ENCODE measurements at regions not wholly inside any gene's neighbourhood (a gene's known extent, or its start where the extent isn't known, plus 50 kb on each side); places are given as distances from the start of the nearest gene placed in this dataset.

DNA sequence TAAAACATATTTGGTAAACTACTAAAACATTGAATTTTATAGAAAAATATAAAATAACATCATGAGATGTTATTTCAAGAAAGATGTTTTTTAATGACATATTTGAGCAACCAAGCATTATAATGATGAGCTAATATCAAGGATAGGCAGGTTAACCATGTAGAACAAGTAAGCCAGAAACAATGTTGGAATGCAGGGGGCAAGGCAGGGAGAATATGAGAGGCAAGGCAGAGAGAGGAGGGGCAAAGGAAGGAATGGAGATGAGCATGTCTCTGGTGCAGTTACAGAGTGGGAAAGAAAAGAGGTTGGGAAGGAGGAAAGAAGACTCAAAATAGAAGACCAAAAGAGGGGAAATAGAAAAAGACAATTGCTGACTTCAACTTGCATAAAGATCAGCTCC, 390.4 kb downstream of the MCTP2 start (continued):
- TF ChIP-seq ATF7-NPFF (CRISPR knock-in tag; IDR thresholded peaks at IDR 0.05; ENCODE audit: low read depth): no peak
- no peak for TF ChIP-seq ZNF879 (CRISPR knock-in tag; IDR thresholded peaks at IDR 0.05)
- TF ChIP-seq EEA1 (CRISPR knock-in tag; IDR thresholded peaks at IDR 0.05; ENCODE audit: borderline replicate concordance): no peak

DNA sequence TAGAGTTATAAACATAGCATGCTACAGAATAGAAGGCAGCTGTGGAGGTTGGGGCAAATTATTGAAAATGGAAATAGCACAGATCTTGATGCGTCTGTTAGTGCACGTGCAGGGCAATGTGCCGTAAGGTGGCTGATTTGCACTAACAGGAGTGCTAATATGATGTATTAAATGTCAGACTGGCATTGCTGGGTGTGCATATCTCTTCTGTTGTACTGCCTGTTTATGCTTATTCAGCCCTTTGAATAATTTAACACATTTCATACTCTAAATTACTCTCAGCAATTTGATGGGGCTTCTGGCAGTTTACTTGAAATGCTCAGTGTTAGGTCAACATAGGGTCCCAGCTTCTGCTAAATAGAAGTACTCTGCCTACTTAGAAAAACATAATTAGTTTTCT, 395.6 kb downstream of the MCTP2 start:
- no TSS peak for BruUV-seq (replicated peaks)
- H3K9ac ChIP-seq (ENCODE audit: insufficient read depth, low read depth, low read length): no peak overlapping the region
- ATAC-seq (no peak), DNase-seq (ENCODE audit: low spot score) (no peak), FAIRE-seq (no peak)
- no peaks in the 10 kb centered on the region for H3K4me1 ChIP-seq (ENCODE audit: insufficient read depth, low read length)
- H3K9me3 ChIP-seq (ENCODE audit: low read length): peaks cover 22% of the 10 kb centered on the region; the same call in 1 of the 2 replicates
- H3K36me3 ChIP-seq (replicated peaks in 1 of 2; ENCODE audit: control insufficient read depth in 1 of 2, insufficient read depth in 2 of 2, low read length in 2 of 2): no peaks in the 10 kb centered on the region
- CTCF ChIA-PET (ENCODE audit: low intra/inter-chr PET ratio, low total read pairs): no interaction called here
- no peak overlapping the region for H2AFZ ChIP-seq (ENCODE audit: low read length)
- intact Hi-C loops (cut with micrococcal nuclease; ENCODE audit: unreplicated experiment) (no loop called here), in situ Hi-C loops (cut with HindIII; ENCODE audit: extremely low pct_ligation_motif_present, low pct_unique_long_range_greater_than_20kb) (no loop called here)
- POLR2A ChIA-PET: no interaction called here
- TF ChIP-seq, protein P1, sequence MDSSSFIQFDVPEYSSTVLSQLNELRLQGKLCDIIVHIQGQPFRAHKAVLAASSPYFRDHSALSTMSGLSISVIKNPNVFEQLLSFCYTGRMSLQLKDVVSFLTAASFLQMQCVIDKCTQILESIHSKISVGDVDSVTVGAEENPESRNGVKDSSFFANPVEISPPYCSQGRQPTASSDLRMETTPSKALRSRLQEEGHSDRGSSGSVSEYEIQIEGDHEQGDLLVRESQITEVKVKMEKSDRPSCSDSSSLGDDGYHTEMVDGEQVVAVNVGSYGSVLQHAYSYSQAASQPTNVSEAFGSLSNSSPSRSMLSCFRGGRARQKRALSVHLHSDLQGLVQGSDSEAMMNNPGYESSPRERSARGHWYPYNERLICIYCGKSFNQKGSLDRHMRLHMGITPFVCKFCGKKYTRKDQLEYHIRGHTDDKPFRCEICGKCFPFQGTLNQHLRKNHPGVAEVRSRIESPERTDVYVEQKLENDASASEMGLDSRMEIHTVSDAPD (CRISPR knock-in tag; IDR thresholded peaks at IDR 0.05): no peak
- TF ChIP-seq LCORL (IDR thresholded peaks at IDR 0.05): no peak
- TF ChIP-seq LCORL (CRISPR knock-in tag; IDR thresholded peaks at IDR 0.05): no peak
- TF ChIP-seq ZNF292 (CRISPR knock-in tag; IDR thresholded peaks at IDR 0.05; ENCODE audit: borderline replicate concordance, low read depth): no peak
- no peaks in the 10 kb centered on the region for H4K20me1 ChIP-seq (ENCODE audit: insufficient read depth, low read length)
- no peaks in the 10 kb centered on the region for H3K79me2 ChIP-seq (ENCODE audit: insufficient read depth, low read length)
- H3K27ac ChIP-seq (ENCODE audit: extremely low read length, insufficient read depth, low read length): no peak overlapping the region
- H3K4me3 ChIP-seq (replicated peaks in 1 of 3; ENCODE audit: insufficient read depth in 1 of 3, low read depth in 2 of 3, low read length in 3 of 3): no peak overlapping the region
- WGBS (ENCODE audit: low lambda C conversion rate): 7% methylated on average over 3 of the region's 3 CpGs
- no peaks in the 10 kb centered on the region for H3K27me3 ChIP-seq (ENCODE audit: control insufficient read depth in 1 of 2, insufficient read depth in 2 of 2, low read length in 2 of 2)
- H3K4me2 ChIP-seq (ENCODE audit: low read depth, low read length): no peak overlapping the region

DNA sequence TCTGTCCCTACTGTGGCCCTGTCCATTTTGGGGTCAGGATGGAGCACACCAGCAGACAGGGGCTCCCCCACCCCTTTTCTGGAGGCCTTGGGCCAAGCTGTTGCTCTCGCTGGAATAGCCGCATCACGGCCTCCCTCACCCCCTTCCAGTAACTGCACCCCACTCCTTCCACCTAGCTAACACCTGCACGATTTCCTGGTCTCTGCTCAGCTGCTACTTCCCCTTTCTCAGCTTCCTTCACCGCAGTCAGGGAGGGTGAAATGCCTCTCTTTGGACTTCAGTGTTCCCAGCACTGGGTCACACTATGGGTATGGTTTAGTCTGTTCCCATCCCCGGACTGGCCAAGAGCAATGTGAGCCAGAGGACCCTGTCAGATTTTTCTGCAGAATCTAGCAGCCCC, 400.2 kb downstream of the MCTP2 start:
- CTCF ChIA-PET (ENCODE audit: low intra/inter-chr PET ratio, low total read pairs): no interaction called here
- POLR2A ChIA-PET: no interaction called here
- Histone ChIP-seq H3K79me2 (ENCODE audit: insufficient read depth, low read length) (no peaks in the 10 kb centered on the region), H3K9ac (ENCODE audit: insufficient read depth, low read depth, low read length) (no peak overlapping the region), H2AFZ (ENCODE audit: low read length) (no peak overlapping the region), H3K27me3 (ENCODE audit: control insufficient read depth in 1 of 2, insufficient read depth in 2 of 2, low read length in 2 of 2) (no peaks in the 10 kb centered on the region), H3K4me3 (replicated peaks in 1 of 3; ENCODE audit: insufficient read depth in 1 of 3, low read depth in 2 of 3, low read length in 3 of 3) (no peak overlapping the region), H3K36me3 (replicated peaks in 1 of 2; ENCODE audit: control insufficient read depth in 1 of 2, insufficient read depth in 2 of 2, low read length in 2 of 2) (no peaks in the 10 kb centered on the region), H3K27ac (ENCODE audit: extremely low read length, insufficient read depth, low read length) (no peak overlapping the region), H3K9me3 (ENCODE audit: low read length) (no peaks in the 10 kb centered on the region), H3K4me2 (ENCODE audit: low read depth, low read length) (no peak overlapping the region), H3K4me1 (ENCODE audit: insufficient read depth, low read length) (no peaks in the 10 kb centered on the region), H4K20me1 (ENCODE audit: insufficient read depth, low read length) (no peaks in the 10 kb centered on the region)
- 13% methylated on average over 6 of the region's 6 CpGs for WGBS (ENCODE audit: low lambda C conversion rate)
- in situ Hi-C loops (cut with HindIII; ENCODE audit: extremely low pct_ligation_motif_present, low pct_unique_long_range_greater_than_20kb): no loop called here
- BruUV-seq (replicated peaks): no TSS peak
- intact Hi-C loops (cut with micrococcal nuclease; ENCODE audit: unreplicated experiment): no loop called here
- ATAC-seq (no peak), DNase-seq (ENCODE audit: low spot score) (no peak), FAIRE-seq (no peak)
- TF ChIP-seq SUZ12 (IDR thresholded peaks at IDR 0.05; ENCODE audit: low read depth, low read length) (no peak), PHF5A (CRISPR knock-in tag; IDR thresholded peaks at IDR 0.05; ENCODE audit: low read depth, unreplicated experiment) (no peak), ZNF274 (CRISPR knock-in tag; IDR thresholded peaks at IDR 0.05) (no peak), RNF2 (conservative IDR thresholded peaks at IDR 0.05; ENCODE audit: low read depth) (no peak), POLR2AphosphoS5 (IDR thresholded peaks at IDR 0.05; ENCODE audit: low read depth, low read length) (no peak), TRIM24 (CRISPR knock-in tag; IDR thresholded peaks at IDR 0.05) (no peak), ZNF121 (CRISPR knock-in tag; IDR thresholded peaks at IDR 0.05) (no peak), HIVEP1 (CRISPR knock-in tag; IDR thresholded peaks at IDR 0.05) (no peak), RBAK (CRISPR knock-in tag; IDR thresholded peaks at IDR 0.05) (no peak)
- TF ChIP-seq, protein P2, sequence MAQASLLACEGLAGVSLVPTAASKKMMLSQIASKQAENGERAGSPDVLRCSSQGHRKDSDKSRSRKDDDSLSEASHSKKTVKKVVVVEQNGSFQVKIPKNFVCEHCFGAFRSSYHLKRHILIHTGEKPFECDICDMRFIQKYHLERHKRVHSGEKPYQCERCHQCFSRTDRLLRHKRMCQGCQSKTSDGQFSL (CRISPR knock-in tag; IDR thresholded peaks at IDR 0.05): no peak
